ENCODE measurements at regions not wholly inside any gene's neighbourhood (a gene's known extent, or its start where the extent isn't known, plus 50 kb on each side); places are given as distances from the start of the nearest gene placed in this dataset.

GRCh38 chr12:88251798-88252197 is 109.7 kb downstream of the TMTC3 start:
- no peak for DNase-seq (ENCODE audit: low read depth)
- no peak for TF ChIP-seq CTCF (IDR thresholded peaks at IDR 0.05; ENCODE audit: control insufficient read depth, extremely low read depth, insufficient read depth)
- H3K4me3 ChIP-seq (ENCODE audit: low read depth, low read length), result no peak overlapping the region

- no peak for TF ChIP-seq CTCF (IDR thresholded peaks at IDR 0.05; ENCODE audit: control insufficient read depth, extremely low read depth, insufficient read depth)
- no peak overlapping the region for H3K4me3 ChIP-seq (ENCODE audit: low read depth, low read length)
- no peak for DNase-seq (ENCODE audit: low read depth)
These were observed 111.4 kb downstream of the TMTC3 start for GRCh38 chr12:88253371-88253978.

GRCh38 chr12:88255224-88255623 is 113.1 kb downstream of the TMTC3 start:
- no peak overlapping the region for H3K4me3 ChIP-seq (ENCODE audit: low read depth, low read length)
- no peak for TF ChIP-seq CTCF (IDR thresholded peaks at IDR 0.05; ENCODE audit: control insufficient read depth, extremely low read depth, insufficient read depth)
- DNase-seq (ENCODE audit: low read depth), result no peak

GRCh38 chr12:88255847-88256246 is 113.7 kb downstream of the TMTC3 start:
- no peak for DNase-seq (ENCODE audit: low read depth)
- TF ChIP-seq CTCF (IDR thresholded peaks at IDR 0.05; ENCODE audit: control insufficient read depth, extremely low read depth, insufficient read depth), result no peak
- H3K4me3 ChIP-seq (ENCODE audit: low read depth, low read length), result no peak overlapping the region

GRCh38 chr12:88258396-88258795 is 116.3 kb downstream of the TMTC3 start:
- no peak overlapping the region for H3K4me3 ChIP-seq (ENCODE audit: low read depth, low read length)
- DNase-seq (ENCODE audit: low read depth), result no peak
- no peak for TF ChIP-seq CTCF (IDR thresholded peaks at IDR 0.05; ENCODE audit: control insufficient read depth, extremely low read depth, insufficient read depth)

GRCh38 chr12:88266806-88267360 is 124.8 kb downstream of the TMTC3 start:
- peak; percentile 95 for DNase-seq (ENCODE audit: low read depth)
- H3K4me3 ChIP-seq (ENCODE audit: low read depth, low read length), result no peak overlapping the region

More at GRCh38 chr12:88266806-88267360, 124.8 kb downstream of the TMTC3 start:
- no peak for TF ChIP-seq CTCF (IDR thresholded peaks at IDR 0.05; ENCODE audit: control insufficient read depth, extremely low read depth, insufficient read depth)
